NB4 (cell line): ENCODE measurements at regions not wholly inside any gene's neighbourhood (a gene's known extent, or its start where the extent isn't known, plus 50 kb on each side); places are given as distances from the start of the nearest gene placed in this dataset.

Source experiments
- POLR2A ChIP-seq: IDR thresholded peaks from 2 replicates; pipeline ENCODE4 v1.6.1; 2011; ENCODE audit warnings: mild to moderate bottlenecking; ENCODE audit not compliant: insufficient read length; ENCODE audit errors: extremely low read depth
- TF ChIP-seq, protein P1 (sequence below): IDR thresholded peaks from one replicate; pipeline ENCODE4 v1.5.1; 2012; ENCODE audit warnings: low read depth, low read length
- TF ChIP-seq, protein P2 (sequence below): IDR thresholded peaks from 2 replicates; pipeline ENCODE4 v1.6.1; 2011; ENCODE audit warnings: low read depth, low read length

DNA sequence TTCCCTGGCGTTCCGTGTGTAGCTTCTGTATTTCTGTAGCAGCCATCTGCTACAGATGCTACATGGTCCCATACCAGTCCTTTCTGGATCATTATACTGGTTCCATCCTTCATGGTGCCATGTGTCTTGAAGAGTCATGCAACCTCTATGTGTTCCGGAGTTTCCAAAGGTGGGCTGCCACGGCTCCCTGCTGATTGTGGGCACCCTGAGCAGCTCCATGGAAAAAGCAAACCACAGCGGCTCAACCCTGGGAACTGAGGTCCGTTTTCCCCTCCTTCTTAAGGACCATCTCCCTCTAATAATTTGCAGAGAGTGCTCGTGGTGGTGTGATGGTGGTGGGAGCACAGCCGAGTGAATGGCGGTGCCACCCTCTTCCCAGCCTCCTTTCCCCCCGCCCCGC, 600.4 kb downstream of the CCDC171 start:
- TF ChIP-seq, protein P1, sequence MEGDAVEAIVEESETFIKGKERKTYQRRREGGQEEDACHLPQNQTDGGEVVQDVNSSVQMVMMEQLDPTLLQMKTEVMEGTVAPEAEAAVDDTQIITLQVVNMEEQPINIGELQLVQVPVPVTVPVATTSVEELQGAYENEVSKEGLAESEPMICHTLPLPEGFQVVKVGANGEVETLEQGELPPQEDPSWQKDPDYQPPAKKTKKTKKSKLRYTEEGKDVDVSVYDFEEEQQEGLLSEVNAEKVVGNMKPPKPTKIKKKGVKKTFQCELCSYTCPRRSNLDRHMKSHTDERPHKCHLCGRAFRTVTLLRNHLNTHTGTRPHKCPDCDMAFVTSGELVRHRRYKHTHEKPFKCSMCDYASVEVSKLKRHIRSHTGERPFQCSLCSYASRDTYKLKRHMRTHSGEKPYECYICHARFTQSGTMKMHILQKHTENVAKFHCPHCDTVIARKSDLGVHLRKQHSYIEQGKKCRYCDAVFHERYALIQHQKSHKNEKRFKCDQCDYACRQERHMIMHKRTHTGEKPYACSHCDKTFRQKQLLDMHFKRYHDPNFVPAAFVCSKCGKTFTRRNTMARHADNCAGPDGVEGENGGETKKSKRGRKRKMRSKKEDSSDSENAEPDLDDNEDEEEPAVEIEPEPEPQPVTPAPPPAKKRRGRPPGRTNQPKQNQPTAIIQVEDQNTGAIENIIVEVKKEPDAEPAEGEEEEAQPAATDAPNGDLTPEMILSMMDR, result no peak
- no peak for TF ChIP-seq POLR2A
- TF ChIP-seq, protein P2, sequence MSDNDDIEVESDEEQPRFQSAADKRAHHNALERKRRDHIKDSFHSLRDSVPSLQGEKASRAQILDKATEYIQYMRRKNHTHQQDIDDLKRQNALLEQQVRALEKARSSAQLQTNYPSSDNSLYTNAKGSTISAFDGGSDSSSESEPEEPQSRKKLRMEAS, result no peak
